ENCODE measurements at regions not wholly inside any gene's neighbourhood (a gene's known extent, or its start where the extent isn't known, plus 50 kb on each side); places are given as distances from the start of the nearest gene placed in this dataset.

GRCh38 chr7:80082213-80082612 lies 52.4 kb upstream of the GNAI1 start:
- H3K4me3 ChIP-seq (ENCODE audit: low read length in 2 of 2) = no peak overlapping the region
- no peak overlapping the region for H2BK15ac ChIP-seq (ENCODE audit: low read length)
- no peak overlapping the region for H3K14ac ChIP-seq (ENCODE audit: low read length)
- peaks cover 0 to 5% of the 10 kb centered on the region in 2 donors for H3K9me3 ChIP-seq (replicated peaks in 1 of 2; ENCODE audit: control insufficient read depth in 2 of 2, insufficient read depth in 1 of 2, low read depth in 1 of 2, low read length in 2 of 2)
- H4K91ac ChIP-seq (ENCODE audit: low read depth, low read length, poor library complexity) = no peak overlapping the region
- H3K4me1 ChIP-seq (ENCODE audit: control insufficient read depth in 2 of 2, insufficient read depth in 1 of 2, low read depth in 1 of 2, low read length in 2 of 2) = peaks cover 0 to 3% of the 10 kb centered on the region in 2 donors
- H2BK120ac ChIP-seq (ENCODE audit: low read depth, low read length) = no peak overlapping the region
- no peaks in the 10 kb centered on the region for H3K27me3 ChIP-seq (ENCODE audit: control insufficient read depth in 3 of 3, insufficient read depth in 3 of 3, low read depth in 1 of 3, low read length in 3 of 3)
- no peak overlapping the region for H2AFZ ChIP-seq (ENCODE audit: low read length)
- DNase-seq (ENCODE audit: low spot score) = no peak
- no peak overlapping the region for H2BK12ac ChIP-seq (ENCODE audit: low read length)
- no peak overlapping the region for H4K8ac ChIP-seq (ENCODE audit: low read depth, low read length)
- no peak overlapping the region for H2BK5ac ChIP-seq (ENCODE audit: low read length)
- H3K79me1 ChIP-seq (ENCODE audit: low read depth, low read length) = no peaks in the 10 kb centered on the region
- no peak overlapping the region for H3K4ac ChIP-seq (ENCODE audit: low read length)
- H3K9ac ChIP-seq (ENCODE audit: low read depth, low read length, poor library complexity) = no peak overlapping the region
- H3K4me2 ChIP-seq (ENCODE audit: insufficient read depth, low read length, poor library complexity, severe bottlenecking) = no peak overlapping the region
- no peak overlapping the region for H2AK5ac ChIP-seq (ENCODE audit: low read depth, low read length)
- no peaks in the 10 kb centered on the region for H3K36me3 ChIP-seq (replicated peaks in 1 of 2; ENCODE audit: control insufficient read depth in 2 of 2, insufficient read depth in 2 of 2, low read length in 2 of 2)
- no peak overlapping the region for H3K18ac ChIP-seq (ENCODE audit: low read length)
- H3K23ac ChIP-seq (ENCODE audit: low read depth, low read length, poor library complexity) = no peak overlapping the region
- H3K27ac ChIP-seq (replicated peaks; ENCODE audit: low read length) = no peak overlapping the region

GRCh38 chr7:80078886-80079285 lies 55.7 kb upstream of the GNAI1 start:
- Histone ChIP-seq H3K23ac (ENCODE audit: low read depth, low read length, poor library complexity) (no peak overlapping the region), H2BK12ac (ENCODE audit: low read length) (no peak overlapping the region), H3K4ac (ENCODE audit: low read length) (no peak overlapping the region), H2AFZ (ENCODE audit: low read length) (no peak overlapping the region), H3K4me3 (ENCODE audit: low read length in 2 of 2) (no peak overlapping the region), H3K27ac (replicated peaks; ENCODE audit: low read length) (no peak overlapping the region), H3K14ac (ENCODE audit: low read length) (no peak overlapping the region), H3K27me3 (ENCODE audit: control insufficient read depth in 3 of 3, insufficient read depth in 3 of 3, low read depth in 1 of 3, low read length in 3 of 3) (no peaks in the 10 kb centered on the region), H2BK5ac (ENCODE audit: low read length) (no peak overlapping the region), H4K8ac (ENCODE audit: low read depth, low read length) (no peak overlapping the region), H3K36me3 (replicated peaks in 1 of 2; ENCODE audit: control insufficient read depth in 2 of 2, insufficient read depth in 2 of 2, low read length in 2 of 2) (no peaks in the 10 kb centered on the region), H3K18ac (ENCODE audit: low read length) (no peak overlapping the region), H3K4me2 (ENCODE audit: insufficient read depth, low read length, poor library complexity, severe bottlenecking) (no peak overlapping the region), H3K9me3 (replicated peaks in 1 of 2; ENCODE audit: control insufficient read depth in 2 of 2, insufficient read depth in 1 of 2, low read depth in 1 of 2, low read length in 2 of 2) (no peaks in the 10 kb centered on the region), H2BK120ac (ENCODE audit: low read depth, low read length) (no peak overlapping the region), H3K79me1 (ENCODE audit: low read depth, low read length) (no peaks in the 10 kb centered on the region), H2BK15ac (ENCODE audit: low read length) (no peak overlapping the region), H3K9ac (ENCODE audit: low read depth, low read length, poor library complexity) (no peak overlapping the region), H2AK5ac (ENCODE audit: low read depth, low read length) (no peak overlapping the region), H3K4me1 (ENCODE audit: control insufficient read depth in 2 of 2, insufficient read depth in 1 of 2, low read depth in 1 of 2, low read length in 2 of 2) (no peaks in the 10 kb centered on the region), H4K91ac (ENCODE audit: low read depth, low read length, poor library complexity) (no peak overlapping the region)
- no CpG with 5 or more reads among the region's 3 CpGs for WGBS, 2 donors (ENCODE audit: extremely low coverage in 2 of 2, insufficient read length in 2 of 2, insufficient replicate concordance in 1 of 2)
- no peak for DNase-seq (ENCODE audit: low spot score)

GRCh38 chr7:80078159-80078731 lies 56.4 kb upstream of the GNAI1 start:
- Histone ChIP-seq H3K27ac (replicated peaks; ENCODE audit: low read length) (no peak overlapping the region), H2BK120ac (ENCODE audit: low read depth, low read length) (no peak overlapping the region), H3K23ac (ENCODE audit: low read depth, low read length, poor library complexity) (no peak overlapping the region), H4K8ac (ENCODE audit: low read depth, low read length) (no peak overlapping the region), H4K91ac (ENCODE audit: low read depth, low read length, poor library complexity) (no peak overlapping the region), H2AFZ (ENCODE audit: low read length) (peak overlapping the region; percentile 33), H3K36me3 (replicated peaks in 1 of 2; ENCODE audit: control insufficient read depth in 2 of 2, insufficient read depth in 2 of 2, low read length in 2 of 2) (no peaks in the 10 kb centered on the region), H3K4ac (ENCODE audit: low read length) (no peak overlapping the region), H3K9me3 (replicated peaks in 1 of 2; ENCODE audit: control insufficient read depth in 2 of 2, insufficient read depth in 1 of 2, low read depth in 1 of 2, low read length in 2 of 2) (no peaks in the 10 kb centered on the region), H2BK15ac (ENCODE audit: low read length) (no peak overlapping the region), H3K9ac (ENCODE audit: low read depth, low read length, poor library complexity) (no peak overlapping the region), H2BK5ac (ENCODE audit: low read length) (no peak overlapping the region), H3K4me1 (ENCODE audit: control insufficient read depth in 2 of 2, insufficient read depth in 1 of 2, low read depth in 1 of 2, low read length in 2 of 2) (no peaks in the 10 kb centered on the region), H3K18ac (ENCODE audit: low read length) (no peak overlapping the region), H3K14ac (ENCODE audit: low read length) (no peak overlapping the region), H3K4me3 (ENCODE audit: low read length in 2 of 2) (no peak overlapping the region), H3K4me2 (ENCODE audit: insufficient read depth, low read length, poor library complexity, severe bottlenecking) (no peak overlapping the region), H3K27me3 (ENCODE audit: control insufficient read depth in 3 of 3, insufficient read depth in 3 of 3, low read depth in 1 of 3, low read length in 3 of 3) (no peaks in the 10 kb centered on the region), H2AK5ac (ENCODE audit: low read depth, low read length) (no peak overlapping the region), H2BK12ac (ENCODE audit: low read length) (no peak overlapping the region), H3K79me1 (ENCODE audit: low read depth, low read length) (no peaks in the 10 kb centered on the region)
- WGBS, 2 donors (ENCODE audit: extremely low coverage in 2 of 2, insufficient read length in 2 of 2, insufficient replicate concordance in 1 of 2) = no CpG with 5 or more reads among the region's 5 CpGs
- DNase-seq (ENCODE audit: low spot score) = no peak

- Histone ChIP-seq H3K4me1 (ENCODE audit: control insufficient read depth in 2 of 2, insufficient read depth in 1 of 2, low read depth in 1 of 2, low read length in 2 of 2) (no peaks in the 10 kb centered on the region), H2BK120ac (ENCODE audit: low read depth, low read length) (no peak overlapping the region), H2BK5ac (ENCODE audit: low read length) (no peak overlapping the region), H3K4me2 (ENCODE audit: insufficient read depth, low read length, poor library complexity, severe bottlenecking) (no peak overlapping the region), H3K23ac (ENCODE audit: low read depth, low read length, poor library complexity) (no peak overlapping the region), H2AK5ac (ENCODE audit: low read depth, low read length) (no peak overlapping the region), H3K27me3 (ENCODE audit: control insufficient read depth in 3 of 3, insufficient read depth in 3 of 3, low read depth in 1 of 3, low read length in 3 of 3) (no peaks in the 10 kb centered on the region), H4K91ac (ENCODE audit: low read depth, low read length, poor library complexity) (no peak overlapping the region), H2BK15ac (ENCODE audit: low read length) (no peak overlapping the region), H3K79me1 (ENCODE audit: low read depth, low read length) (no peaks in the 10 kb centered on the region), H2BK12ac (ENCODE audit: low read length) (no peak overlapping the region), H3K4ac (ENCODE audit: low read length) (no peak overlapping the region), H3K27ac (replicated peaks; ENCODE audit: low read length) (no peak overlapping the region), H3K9me3 (replicated peaks in 1 of 2; ENCODE audit: control insufficient read depth in 2 of 2, insufficient read depth in 1 of 2, low read depth in 1 of 2, low read length in 2 of 2) (no peaks in the 10 kb centered on the region), H4K8ac (ENCODE audit: low read depth, low read length) (no peak overlapping the region), H3K18ac (ENCODE audit: low read length) (no peak overlapping the region), H3K4me3 (ENCODE audit: low read length in 2 of 2) (no peak overlapping the region), H2AFZ (ENCODE audit: low read length) (no peak overlapping the region), H3K36me3 (replicated peaks in 1 of 2; ENCODE audit: control insufficient read depth in 2 of 2, insufficient read depth in 2 of 2, low read length in 2 of 2) (no peaks in the 10 kb centered on the region), H3K9ac (ENCODE audit: low read depth, low read length, poor library complexity) (no peak overlapping the region), H3K14ac (ENCODE audit: low read length) (no peak overlapping the region)
- no CpG with 5 or more reads among the region's 2 CpGs for WGBS, 2 donors (ENCODE audit: extremely low coverage in 2 of 2, insufficient read length in 2 of 2, insufficient replicate concordance in 1 of 2)
- no peak for DNase-seq (ENCODE audit: low spot score)
These were observed 64.2 kb upstream of the GNAI1 start for GRCh38 chr7:80070391-80070790.
